K562 (cell line): ENCODE measurements at regions not wholly inside any gene's neighbourhood (a gene's known extent, or its start where the extent isn't known, plus 50 kb on each side); places are given as distances from the start of the nearest gene placed in this dataset.

Source experiments
- ATAC-seq: fragments of 200-7000 bp; cut with Tn5 transposase; 3 replicates; pipeline ENCODE4 v1.9.1; 2020; ENCODE audit warnings: moderate library complexity
- BruUV-seq: library from RNA; stranded (reverse); fragments of 400-500 nt; replicated peaks from 2 replicates; lab custom pipeline; 2021; lab: Mats Ljungman, UMichigan
- CTCF ChIA-PET: fragments of 300-600 bp; formaldehyde crosslinking; extraction: SDS; loops from one replicate; lab custom pipeline; 2021; ENCODE audit warnings: low intra/inter-chr PET ratio; lab: Yijun Ruan, JAX
- POLR2A ChIA-PET: fragments of 300-600, 350-650 bp; sonication (Branson Sonifier 250); formaldehyde crosslinking; extraction: SDS; loops from one replicate; lab custom pipeline; 2021; ENCODE audit warnings: antibody characterized with exemption, inconsistent platforms; lab: Yijun Ruan, JAX
- DNase-seq, 4 experiments: peaks; one replicate each; pipeline versions ENCODE4 v3.0.0 to v3.0.0-alpha.2; 2011 to 2018; ENCODE audit warnings: low spot score in 3 of 4, mixed read lengths in 3 of 4; ENCODE audit errors: extremely low read depth in 1 of 4
- FAIRE-seq: peaks from 2 replicates; lab custom pipeline; 2011; peaks lifted over from hg19 to GRCh38; lab: Jason Lieb, UNC
- H2AFZ ChIP-seq: 2 replicates; pipeline ENCODE4 v1.6.0; 2011; ENCODE audit warnings: low read depth, low read length, control low read depth, inconsistent platforms
- H3K27ac ChIP-seq: fragments of 200-600 bp; 3 replicates; pipeline ENCODE4 v1.8.0; 2011; ENCODE audit warnings: low read depth, mild to moderate bottlenecking, control low read depth, inconsistent platforms, low read length, moderate library complexity, mixed read lengths; ENCODE audit errors: extremely low read depth
- H3K27me3 ChIP-seq, 2 experiments: fragments of 300-600 bp in 1 of 2; 2 replicates in 1 of 2; 3 replicates in 1 of 2; pipeline versions ENCODE4 v1.6.0 to v1.8.0; 2011; ENCODE audit warnings: inconsistent platforms in 2 of 2, low read length in 2 of 2, mild to moderate bottlenecking in 1 of 2, mixed read lengths in 1 of 2, moderate library complexity in 1 of 2; ENCODE audit not compliant: control insufficient read depth in 2 of 2, insufficient read depth in 2 of 2
- H3K36me3 ChIP-seq: fragments of 300-600 bp; 3 replicates; pipeline ENCODE4 v1.8.0; 2011; ENCODE audit warnings: mild to moderate bottlenecking, low read length, inconsistent platforms; ENCODE audit not compliant: control insufficient read depth, insufficient read depth
- H3K4me1 ChIP-seq, 2 experiments: fragments of 200-600 bp in 1 of 2; replicated peaks in 1 of 2; 2 replicates in 1 of 2; 3 replicates in 1 of 2; pipeline versions ENCODE4 v1.5.1 to v1.8.0; 2011; ENCODE audit warnings: inconsistent platforms in 2 of 2, low read length in 2 of 2, mild to moderate bottlenecking in 1 of 2, mixed read lengths in 1 of 2, moderate library complexity in 1 of 2; ENCODE audit not compliant: control insufficient read depth in 2 of 2, insufficient read depth in 2 of 2
- H3K4me2 ChIP-seq: 2 replicates; pipeline ENCODE4 v1.6.1; 2011; ENCODE audit warnings: low read length, control low read depth, inconsistent platforms, mixed read lengths; ENCODE audit not compliant: insufficient read depth
- H3K4me3 ChIP-seq: fragments of 200-600 bp; sonication (generic), shearing (Covaris generic); 2 replicates; pipeline ENCODE4 v1.5.1; 2016; ENCODE audit warnings: control low read depth, inconsistent platforms
- H3K79me2 ChIP-seq: fragments of 200-600 bp; 3 replicates; pipeline ENCODE4 v1.8.0; 2011; ENCODE audit warnings: low read length, inconsistent platforms; ENCODE audit not compliant: control insufficient read depth, insufficient read depth
- H3K9ac ChIP-seq, 2 experiments: 2 replicates each; pipeline versions ENCODE4 v1.6.0 to v1.6.1; 2011; ENCODE audit warnings: low read depth in 2 of 2, low read length in 2 of 2, control low read depth in 1 of 2, inconsistent platforms in 1 of 2, mild to moderate bottlenecking in 1 of 2, mixed read lengths in 1 of 2; ENCODE audit not compliant: insufficient read depth in 1 of 2
- H3K9me1 ChIP-seq: one replicate; pipeline ENCODE4 v1.6.0; 2011; ENCODE audit warnings: inconsistent platforms, mild to moderate bottlenecking, low read length, moderate library complexity; ENCODE audit not compliant: control insufficient read depth, insufficient read depth
- H3K9me3 ChIP-seq: replicated peaks from 2 replicates; pipeline ENCODE4 v1.5.1; 2011; ENCODE audit warnings: low read depth, low read length, inconsistent platforms; ENCODE audit not compliant: control insufficient read depth, insufficient read depth
- H4K20me1 ChIP-seq: replicated peaks from 2 replicates; pipeline ENCODE4 v1.6.1; 2011; ENCODE audit warnings: low read length, inconsistent platforms, mixed read lengths; ENCODE audit not compliant: control insufficient read depth, insufficient read depth
- KAT7 ChIP-seq: sonication (generic); formaldehyde crosslinking; IDR thresholded peaks from 2 replicates; pipeline ENCODE4 v1.8.0; 2022; ENCODE audit warnings: missing genetic modification reagents, mild to moderate bottlenecking, borderline replicate concordance
- MXD1 ChIP-seq: fragments of 250-450 bp; sonication (Bioruptor Pico); IDR thresholded peaks from 2 replicates; pipeline ENCODE4 v1.8.0; 2021; ENCODE audit warnings: borderline replicate concordance, mild to moderate bottlenecking, moderate library complexity; ENCODE audit not compliant: poor library complexity, severe bottlenecking
- POLR2AphosphoS5 ChIP-seq: IDR thresholded peaks from 2 replicates; pipeline ENCODE4 v1.6.1; 2011; ENCODE audit warnings: mild to moderate bottlenecking, low read depth, low read length, moderate library complexity; ENCODE audit not compliant: control insufficient read depth, insufficient read depth
- WGBS: fragments of 100-300 bp; shearing (Covaris generic); methylation state at CpG from one replicate; pipeline ENCODE4 v1.1.6; 2016; ENCODE audit warnings: low coverage, mixed read lengths; ENCODE audit not compliant: insufficient coverage; ENCODE audit errors: missing lambda C conversion rate; 5-methylcytosine and 5-hydroxymethylcytosine counted together
- in situ Hi-C: fragments of 300-500 bp; cut with MboI; formaldehyde crosslinking; loops from 4 replicates; pipeline ENCODE4 v1.15.0; 2018; ENCODE audit warnings: inconsistent platforms, mixed read lengths
- intact Hi-C: fragments of 100-400 bp; cut with micrococcal nuclease; formaldehyde crosslinking; loops from 2 replicates; pipeline ENCODE4 v1.14.2; 2022
- TF ChIP-seq, protein P1 (sequence below): IDR thresholded peaks from 2 replicates; pipeline ENCODE4 v1.6.1; 2012; ENCODE audit warnings: low read depth, low read length, improper control_type of control experiment, borderline replicate concordance
- TF ChIP-seq, protein P2 (sequence below): sonication (generic); formaldehyde crosslinking; IDR thresholded peaks from 2 replicates; pipeline ENCODE4 v1.8.0; 2022; ENCODE audit warnings: mild to moderate bottlenecking, low read depth, missing genetic modification reagents
- TF ChIP-seq, protein P3 (sequence below): conservative IDR thresholded peaks from 2 replicates; pipeline ENCODE4 v1.6.1; 2011; ENCODE audit warnings: low read depth, mild to moderate bottlenecking, low read length; ENCODE audit not compliant: control insufficient read depth

- ChIA-PET POLR2A (interaction anchor here (0.8 kb wide), 1 partner anchor 437 kb away, joined by 3 read pairs; no protein-coding TSS in a partner anchor), CTCF (no interaction called here)
- FAIRE-seq: no peak
- BruUV-seq: no TSS peak
- in situ Hi-C loops: no loop called here
- H3K9me3 ChIP-seq: no peaks in the 10 kb centered on the region
- no peaks in the 10 kb centered on the region for H4K20me1 ChIP-seq
- H3K79me2 ChIP-seq: no peaks in the 10 kb centered on the region
- 5% methylated on average over 10 of the region's 54 CpGs for WGBS
- no peak overlapping the region for H3K9ac ChIP-seq
- ATAC-seq: no peak
- no peak overlapping the region for H3K4me2 ChIP-seq
- H3K4me1 ChIP-seq: no peaks in the 10 kb centered on the region; a peak in 1 of 5 replicates
- no peak for DNase-seq
- TF ChIP-seq KAT7 (CRISPR knock-in tag): no peak
- no peak for TF ChIP-seq POLR2AphosphoS5
- TF ChIP-seq, protein P1, sequence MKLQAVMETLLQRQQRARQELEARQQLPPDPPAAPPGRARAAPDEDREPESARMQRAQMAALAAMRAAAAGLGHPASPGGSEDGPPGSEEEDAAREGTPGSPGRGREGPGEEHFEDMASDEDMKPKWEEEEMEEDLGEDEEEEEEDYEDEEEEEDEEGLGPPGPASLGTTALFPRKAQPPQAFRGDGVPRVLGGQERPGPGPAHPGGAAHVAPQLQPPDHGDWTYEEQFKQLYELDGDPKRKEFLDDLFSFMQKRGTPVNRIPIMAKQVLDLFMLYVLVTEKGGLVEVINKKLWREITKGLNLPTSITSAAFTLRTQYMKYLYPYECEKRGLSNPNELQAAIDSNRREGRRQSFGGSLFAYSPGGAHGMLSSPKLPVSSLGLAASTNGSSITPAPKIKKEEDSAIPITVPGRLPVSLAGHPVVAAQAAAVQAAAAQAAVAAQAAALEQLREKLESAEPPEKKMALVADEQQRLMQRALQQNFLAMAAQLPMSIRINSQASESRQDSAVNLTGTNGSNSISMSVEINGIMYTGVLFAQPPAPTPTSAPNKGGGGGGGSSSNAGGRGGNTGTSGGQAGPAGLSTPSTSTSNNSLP: no peak
- TF ChIP-seq, protein P2, sequence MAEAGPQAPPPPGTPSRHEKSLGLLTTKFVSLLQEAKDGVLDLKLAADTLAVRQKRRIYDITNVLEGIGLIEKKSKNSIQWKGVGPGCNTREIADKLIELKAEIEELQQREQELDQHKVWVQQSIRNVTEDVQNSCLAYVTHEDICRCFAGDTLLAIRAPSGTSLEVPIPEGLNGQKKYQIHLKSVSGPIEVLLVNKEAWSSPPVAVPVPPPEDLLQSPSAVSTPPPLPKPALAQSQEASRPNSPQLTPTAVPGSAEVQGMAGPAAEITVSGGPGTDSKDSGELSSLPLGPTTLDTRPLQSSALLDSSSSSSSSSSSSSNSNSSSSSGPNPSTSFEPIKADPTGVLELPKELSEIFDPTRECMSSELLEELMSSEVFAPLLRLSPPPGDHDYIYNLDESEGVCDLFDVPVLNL (CRISPR knock-in tag): no peak
- TF ChIP-seq, protein P3, sequence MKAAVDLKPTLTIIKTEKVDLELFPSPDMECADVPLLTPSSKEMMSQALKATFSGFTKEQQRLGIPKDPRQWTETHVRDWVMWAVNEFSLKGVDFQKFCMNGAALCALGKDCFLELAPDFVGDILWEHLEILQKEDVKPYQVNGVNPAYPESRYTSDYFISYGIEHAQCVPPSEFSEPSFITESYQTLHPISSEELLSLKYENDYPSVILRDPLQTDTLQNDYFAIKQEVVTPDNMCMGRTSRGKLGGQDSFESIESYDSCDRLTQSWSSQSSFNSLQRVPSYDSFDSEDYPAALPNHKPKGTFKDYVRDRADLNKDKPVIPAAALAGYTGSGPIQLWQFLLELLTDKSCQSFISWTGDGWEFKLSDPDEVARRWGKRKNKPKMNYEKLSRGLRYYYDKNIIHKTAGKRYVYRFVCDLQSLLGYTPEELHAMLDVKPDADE: no peak
- TF ChIP-seq MXD1 (CRISPR knock-in tag): no peak
- H3K36me3 ChIP-seq: no peaks in the 10 kb centered on the region
- intact Hi-C loops: no loop called here
- no peaks in the 10 kb centered on the region for H3K9me1 ChIP-seq
- no peak overlapping the region for H2AFZ ChIP-seq
- H3K27ac ChIP-seq: no peak overlapping the region
- H3K27me3 ChIP-seq: peaks cover 0 to 33% of the 10 kb centered on the region in 2 experiments; a peak in 2 of 5 replicates
- H3K4me3 ChIP-seq: no peak overlapping the region
Observed at GRCh38 chr18:78429127-78430108, 550.2 kb upstream of the SALL3 start.
